HS-27A (cell line): ENCODE measurements at regions not wholly inside any gene's neighbourhood (a gene's known extent, or its start where the extent isn't known, plus 50 kb on each side); places are given as distances from the start of the nearest gene placed in this dataset.

Source experiments
- DNase-seq: peaks from one replicate; pipeline ENCODE4 v3.0.0-alpha.2; 2012; ENCODE audit warnings: low read depth, missing footprints

- DNase-seq = no peak
Measured at GRCh38 chr9:99537996-99538395, 283.7 kb upstream of the NR4A3 start.

- DNase-seq = no peak
Measured at GRCh38 chr9:99544526-99544925, 277.2 kb upstream of the NR4A3 start.

- no peak for DNase-seq
Measured at GRCh38 chr9:99549441-99549840, 272.2 kb upstream of the NR4A3 start.

GRCh38 chr9:99555792-99556191 lies 265.9 kb upstream of the NR4A3 start:
- no peak for DNase-seq

GRCh38 chr9:99556998-99557397 lies 264.7 kb upstream of the NR4A3 start:
- DNase-seq = no peak

GRCh38 chr9:99557816-99558215 lies 263.9 kb upstream of the NR4A3 start:
- DNase-seq = no peak

- DNase-seq = no peak
Measured at GRCh38 chr9:99559776-99560175, 261.9 kb upstream of the NR4A3 start.

GRCh38 chr9:99560561-99560960 lies 261.1 kb upstream of the NR4A3 start:
- DNase-seq = no peak

- no peak for DNase-seq
Measured at GRCh38 chr9:99561509-99561917, 260.2 kb upstream of the NR4A3 start.

GRCh38 chr9:99561961-99562565 lies 259.6 kb upstream of the NR4A3 start:
- no peak for DNase-seq

- no peak for DNase-seq
Measured at GRCh38 chr9:99563364-99563763, 258.3 kb upstream of the NR4A3 start.

- DNase-seq = no peak
Measured at GRCh38 chr9:99565203-99565602, 256.5 kb upstream of the NR4A3 start.

- no peak for DNase-seq
Measured at GRCh38 chr9:99567436-99567835, 254.2 kb upstream of the NR4A3 start.

GRCh38 chr9:99569840-99570239 lies 251.8 kb upstream of the NR4A3 start:
- DNase-seq = no peak

- no peak for DNase-seq
Measured at GRCh38 chr9:99572567-99572966, 249.1 kb upstream of the NR4A3 start.

- no peak for DNase-seq
Measured at GRCh38 chr9:99573085-99573484, 248.6 kb upstream of the NR4A3 start.

GRCh38 chr9:99573886-99574285 lies 247.8 kb upstream of the NR4A3 start:
- no peak for DNase-seq

- no peak for DNase-seq
Measured at GRCh38 chr9:99576002-99576401, 245.7 kb upstream of the NR4A3 start.

GRCh38 chr9:99576876-99577275 lies 244.8 kb upstream of the NR4A3 start:
- DNase-seq = no peak

- DNase-seq = no peak
Measured at GRCh38 chr9:99577351-99577750, 244.3 kb upstream of the NR4A3 start.

- no peak for DNase-seq
Measured at GRCh38 chr9:99578666-99579065, 243.0 kb upstream of the NR4A3 start.

GRCh38 chr9:99579964-99580363 lies 241.7 kb upstream of the NR4A3 start:
- no peak for DNase-seq

- DNase-seq = no peak
Measured at GRCh38 chr9:99582814-99583213, 238.9 kb upstream of the NR4A3 start.

- DNase-seq = no peak
Measured at GRCh38 chr9:99588299-99588698, 233.4 kb upstream of the NR4A3 start.

GRCh38 chr9:99588747-99589146 lies 232.9 kb upstream of the NR4A3 start:
- DNase-seq = no peak
